ENCODE measurements at regions not wholly inside any gene's neighbourhood (a gene's known extent, or its start where the extent isn't known, plus 50 kb on each side); places are given as distances from the start of the nearest gene placed in this dataset.

GRCh38 chr15:47975427-47975826, 145.4 kb upstream of the SLC24A5 start:
- TF ChIP-seq CTCF (IDR thresholded peaks at IDR 0.05) (no peak), REST (IDR thresholded peaks at IDR 0.05; ENCODE audit: insufficient read depth in 1 of 2, low read depth in 2 of 2, low read length in 1 of 2) (no peak), SIN3A (IDR thresholded peaks at IDR 0.05; ENCODE audit: borderline replicate concordance, insufficient read depth, low read depth, low read length) (no peak), POLR2AphosphoS5 (IDR thresholded peaks at IDR 0.05; ENCODE audit: low read depth, low read length) (no peak), TCF7L2 (IDR thresholded peaks at IDR 0.05; ENCODE audit: low read depth, low read length) (no peak)
